Neural crest cell (in vitro differentiated cells): ENCODE measurements at regions not wholly inside any gene's neighbourhood (a gene's known extent, or its start where the extent isn't known, plus 50 kb on each side); places are given as distances from the start of the nearest gene placed in this dataset.
"Not testable (repeated sequence)": the region's sequence is repeated elsewhere in the genome, so short reads cannot be mapped to it uniquely, and the experiment has no call there.

Experiments
- DNase-seq: peaks from one replicate; pipeline ENCODE4 v3.0.0; 2021; ENCODE audit warnings: low read depth, mixed read lengths, low spot score
- H3K27ac Mint-ChIP-seq: one replicate; pipeline ENCODE4 v1.8.0; 2021; ENCODE audit warnings: mild to moderate bottlenecking, mixed read lengths; ENCODE audit not compliant: unreplicated experiment
- H3K27me3 Mint-ChIP-seq: 2 replicates; pipeline ENCODE4 v1.8.0; 2021; ENCODE audit warnings: low read depth, mild to moderate bottlenecking, mixed read lengths
- H3K36me3 Mint-ChIP-seq: 2 replicates; pipeline ENCODE4 v1.8.0; 2021; ENCODE audit warnings: low read depth, mild to moderate bottlenecking, mixed read lengths
- H3K4me1 Mint-ChIP-seq: 2 replicates; pipeline ENCODE4 v1.8.0; 2021; ENCODE audit warnings: mixed read lengths
- H3K4me3 Mint-ChIP-seq: one replicate; pipeline ENCODE4 v1.8.0; 2021; ENCODE audit warnings: mild to moderate bottlenecking, mixed read lengths
- H3K9me3 Mint-ChIP-seq: 2 replicates; pipeline ENCODE4 v1.8.0; 2021; ENCODE audit warnings: mixed read lengths
- TF ChIP-seq, protein P1 (sequence below): fragments of 200-600 bp; sonication (generic); conservative IDR thresholded peaks from 2 replicates; pipeline ENCODE4 v1.5.0; 2021; ENCODE audit warnings: antibody characterized with exemption, mild to moderate bottlenecking

DNA sequence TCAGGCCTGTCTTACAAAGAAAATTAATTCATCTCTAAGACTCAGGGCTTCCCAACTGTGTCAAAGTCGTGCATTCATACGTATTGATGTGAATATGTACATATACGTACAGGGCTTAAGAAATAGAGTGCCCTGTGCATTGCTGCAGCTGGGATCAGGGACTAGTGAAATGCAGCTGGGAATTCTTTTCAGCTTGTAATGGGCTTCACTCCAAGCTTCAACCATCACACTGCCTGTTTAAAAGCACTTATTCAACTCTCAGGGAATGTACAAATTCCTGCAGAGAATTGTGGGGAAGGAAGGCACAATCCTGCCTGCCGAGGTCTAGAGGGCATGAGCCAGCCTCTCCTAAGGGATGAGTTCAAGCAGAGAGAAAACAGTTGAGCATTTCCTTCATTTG, 59.6 kb upstream of the MAN2A1 start:
- peaks cover 28% of the 10 kb centered on the region for H3K4me1 Mint-ChIP-seq
- H3K27me3 Mint-ChIP-seq = no peaks in the 10 kb centered on the region
- H3K9me3 Mint-ChIP-seq = peaks cover 7% of the 10 kb centered on the region
- no peak overlapping the region for H3K4me3 Mint-ChIP-seq
- H3K36me3 Mint-ChIP-seq = peaks cover 6% of the 10 kb centered on the region
- TF ChIP-seq, protein P1, sequence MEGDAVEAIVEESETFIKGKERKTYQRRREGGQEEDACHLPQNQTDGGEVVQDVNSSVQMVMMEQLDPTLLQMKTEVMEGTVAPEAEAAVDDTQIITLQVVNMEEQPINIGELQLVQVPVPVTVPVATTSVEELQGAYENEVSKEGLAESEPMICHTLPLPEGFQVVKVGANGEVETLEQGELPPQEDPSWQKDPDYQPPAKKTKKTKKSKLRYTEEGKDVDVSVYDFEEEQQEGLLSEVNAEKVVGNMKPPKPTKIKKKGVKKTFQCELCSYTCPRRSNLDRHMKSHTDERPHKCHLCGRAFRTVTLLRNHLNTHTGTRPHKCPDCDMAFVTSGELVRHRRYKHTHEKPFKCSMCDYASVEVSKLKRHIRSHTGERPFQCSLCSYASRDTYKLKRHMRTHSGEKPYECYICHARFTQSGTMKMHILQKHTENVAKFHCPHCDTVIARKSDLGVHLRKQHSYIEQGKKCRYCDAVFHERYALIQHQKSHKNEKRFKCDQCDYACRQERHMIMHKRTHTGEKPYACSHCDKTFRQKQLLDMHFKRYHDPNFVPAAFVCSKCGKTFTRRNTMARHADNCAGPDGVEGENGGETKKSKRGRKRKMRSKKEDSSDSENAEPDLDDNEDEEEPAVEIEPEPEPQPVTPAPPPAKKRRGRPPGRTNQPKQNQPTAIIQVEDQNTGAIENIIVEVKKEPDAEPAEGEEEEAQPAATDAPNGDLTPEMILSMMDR = no peak
- peak overlapping the region; percentile 72 for H3K27ac Mint-ChIP-seq
- DNase-seq = no peak

GRCh38 chr5:109628591-109628990, 61.1 kb upstream of the MAN2A1 start:
- peaks cover 6% of the 10 kb centered on the region for H3K36me3 Mint-ChIP-seq
- peaks cover 28% of the 10 kb centered on the region for H3K4me1 Mint-ChIP-seq
- TF ChIP-seq, protein P1 = no peak
- H3K4me3 Mint-ChIP-seq = no peak overlapping the region
- peaks cover 7% of the 10 kb centered on the region for H3K9me3 Mint-ChIP-seq
- no peak for DNase-seq
- H3K27ac Mint-ChIP-seq = no peak overlapping the region
- no peaks in the 10 kb centered on the region for H3K27me3 Mint-ChIP-seq

DNA sequence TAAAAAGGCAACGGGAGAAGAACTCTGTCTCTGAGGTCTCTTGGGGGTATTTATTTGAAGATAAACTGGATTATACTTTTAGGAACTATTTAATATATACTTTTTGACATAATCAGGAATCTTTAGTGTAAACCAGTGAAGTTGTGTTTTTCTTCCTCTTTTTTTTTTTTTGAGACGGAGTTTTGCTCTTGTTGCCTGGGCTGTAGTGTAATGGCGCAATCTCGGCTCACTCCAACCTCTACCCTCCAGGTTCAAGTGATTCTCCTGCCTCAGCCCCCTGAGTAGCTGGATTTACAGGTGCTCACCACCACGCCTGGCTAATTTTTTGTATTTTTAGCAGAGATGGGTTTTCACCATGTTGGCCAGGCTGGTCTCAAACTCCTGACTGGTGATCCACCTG, 68.5 kb upstream of the MAN2A1 start:
- H3K27me3 Mint-ChIP-seq, H3K27ac Mint-ChIP-seq, H3K36me3 Mint-ChIP-seq, H3K9me3 Mint-ChIP-seq, DNase-seq, H3K4me3 Mint-ChIP-seq: not testable (repeated sequence)
- peaks cover 18% of the 10 kb centered on the region for H3K4me1 Mint-ChIP-seq

- no peaks in the 10 kb centered on the region for H3K36me3 Mint-ChIP-seq
- H3K27ac Mint-ChIP-seq = no peak overlapping the region
- TF ChIP-seq, protein P1 = no peak
- H3K9me3 Mint-ChIP-seq = peaks cover 3% of the 10 kb centered on the region
- H3K4me1 Mint-ChIP-seq = peaks cover 18% of the 10 kb centered on the region
- H3K27me3 Mint-ChIP-seq = no peaks in the 10 kb centered on the region
- H3K4me3 Mint-ChIP-seq = no peak overlapping the region
- no peak for DNase-seq
Measured at GRCh38 chr5:109620651-109621050, 69.1 kb upstream of the MAN2A1 start.

DNA sequence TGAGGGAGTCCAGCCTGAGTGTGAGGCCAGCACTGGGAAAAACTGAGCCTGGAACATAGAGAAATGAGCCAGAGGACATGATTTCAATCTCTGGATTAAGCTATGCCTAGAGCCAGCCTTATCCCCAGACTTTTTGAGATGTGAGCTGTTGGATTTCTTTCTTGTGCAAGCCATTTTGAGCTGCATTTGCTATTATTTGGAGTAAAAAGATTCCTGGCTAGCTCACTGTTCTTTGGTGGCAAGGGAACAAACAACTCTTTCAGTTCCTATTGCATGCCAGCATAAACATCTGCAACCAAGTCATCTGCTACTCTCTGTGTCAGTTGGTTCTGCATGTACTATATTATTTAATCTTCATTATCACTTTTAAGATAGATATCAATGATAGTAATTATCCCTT, 70.1 kb upstream of the MAN2A1 start:
- H3K27ac Mint-ChIP-seq = no peak overlapping the region
- peaks cover 18% of the 10 kb centered on the region for H3K4me1 Mint-ChIP-seq
- no peaks in the 10 kb centered on the region for H3K27me3 Mint-ChIP-seq
- no peaks in the 10 kb centered on the region for H3K36me3 Mint-ChIP-seq
- TF ChIP-seq, protein P1 = no peak
- no peaks in the 10 kb centered on the region for H3K9me3 Mint-ChIP-seq
- no peak for DNase-seq
- H3K4me3 Mint-ChIP-seq = no peak overlapping the region

- Mint-ChIP-seq H3K9me3 (no peaks in the 10 kb centered on the region), H3K4me1 (peaks cover 18% of the 10 kb centered on the region), H3K27me3 (no peaks in the 10 kb centered on the region), H3K27ac (no peak overlapping the region), H3K4me3 (no peak overlapping the region), H3K36me3 (no peaks in the 10 kb centered on the region)
- no peak for DNase-seq
- TF ChIP-seq, protein P1 = no peak
Measured at GRCh38 chr5:109619021-109619460, 70.7 kb upstream of the MAN2A1 start.
